ENCODE measurements at regions not wholly inside any gene's neighbourhood (a gene's known extent, or its start where the extent isn't known, plus 50 kb on each side); places are given as distances from the start of the nearest gene placed in this dataset.

DNA sequence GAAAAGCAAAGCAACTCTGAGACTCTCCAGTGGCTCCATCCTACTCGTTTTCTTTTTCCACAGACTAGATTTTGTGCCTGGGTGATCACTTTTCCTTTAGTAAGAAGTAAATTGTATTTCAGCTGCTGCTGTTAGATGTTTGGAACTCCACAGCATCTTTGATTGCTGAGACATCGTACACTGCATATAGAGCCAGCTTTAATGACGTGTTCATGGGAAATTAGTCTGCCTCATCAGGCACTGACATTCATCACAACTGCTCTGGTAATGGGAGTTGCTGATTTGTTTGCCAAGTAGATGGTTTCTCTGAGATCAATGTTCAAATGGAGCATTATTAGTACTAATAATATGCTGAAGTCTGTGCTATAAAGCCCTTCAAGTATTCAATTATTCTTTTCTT, 573.8 kb upstream of the NR5A2 start:
- TF ChIP-seq MXI1 (conservative IDR thresholded peaks at IDR 0.05; ENCODE audit: poor library complexity, severe bottlenecking) (no peak), RAD21 (conservative IDR thresholded peaks at IDR 0.05) (no peak), EP300 (conservative IDR thresholded peaks at IDR 0.05; ENCODE audit: poor library complexity, severe bottlenecking) (no peak), REST (IDR thresholded peaks at IDR 0.05; ENCODE audit: borderline replicate concordance) (no peak), EZH2 (IDR thresholded peaks at IDR 0.05; ENCODE audit: borderline replicate concordance, insufficient read depth, low read length, poor library complexity, severe bottlenecking) (no peak), POLR2AphosphoS5 (IDR thresholded peaks at IDR 0.05) (peak; percentile 9)
- TF ChIP-seq, protein P1, sequence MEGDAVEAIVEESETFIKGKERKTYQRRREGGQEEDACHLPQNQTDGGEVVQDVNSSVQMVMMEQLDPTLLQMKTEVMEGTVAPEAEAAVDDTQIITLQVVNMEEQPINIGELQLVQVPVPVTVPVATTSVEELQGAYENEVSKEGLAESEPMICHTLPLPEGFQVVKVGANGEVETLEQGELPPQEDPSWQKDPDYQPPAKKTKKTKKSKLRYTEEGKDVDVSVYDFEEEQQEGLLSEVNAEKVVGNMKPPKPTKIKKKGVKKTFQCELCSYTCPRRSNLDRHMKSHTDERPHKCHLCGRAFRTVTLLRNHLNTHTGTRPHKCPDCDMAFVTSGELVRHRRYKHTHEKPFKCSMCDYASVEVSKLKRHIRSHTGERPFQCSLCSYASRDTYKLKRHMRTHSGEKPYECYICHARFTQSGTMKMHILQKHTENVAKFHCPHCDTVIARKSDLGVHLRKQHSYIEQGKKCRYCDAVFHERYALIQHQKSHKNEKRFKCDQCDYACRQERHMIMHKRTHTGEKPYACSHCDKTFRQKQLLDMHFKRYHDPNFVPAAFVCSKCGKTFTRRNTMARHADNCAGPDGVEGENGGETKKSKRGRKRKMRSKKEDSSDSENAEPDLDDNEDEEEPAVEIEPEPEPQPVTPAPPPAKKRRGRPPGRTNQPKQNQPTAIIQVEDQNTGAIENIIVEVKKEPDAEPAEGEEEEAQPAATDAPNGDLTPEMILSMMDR (IDR thresholded peaks at IDR 0.05; ENCODE audit: poor library complexity, severe bottlenecking), result no peak
- H3K79me2 ChIP-seq (replicated peaks; ENCODE audit: insufficient read depth, low read length), result no peaks in the 10 kb centered on the region
- no peak overlapping the region for H3K4me2 ChIP-seq (ENCODE audit: low read length)
- no peaks in the 10 kb centered on the region for H4K20me1 ChIP-seq (ENCODE audit: insufficient read depth)
- no peak overlapping the region for H3K4me3 ChIP-seq (ENCODE audit: low read length)
- no peaks in the 10 kb centered on the region for H3K9me2 ChIP-seq (ENCODE audit: insufficient read depth, low read length)
- no peak overlapping the region for H3K27ac ChIP-seq (ENCODE audit: low read length)
- H3K9me3 ChIP-seq (ENCODE audit: low read length), result peaks cover 3% of the 10 kb centered on the region
- H3F3A ChIP-seq (ENCODE audit: insufficient read depth, low read length, poor library complexity, severe bottlenecking), result no peaks in the 10 kb centered on the region
- H3K36me3 ChIP-seq (ENCODE audit: insufficient read depth, low read length), result no peaks in the 10 kb centered on the region
- no peak overlapping the region for H3K9ac ChIP-seq (ENCODE audit: low read length)
- no peak overlapping the region for H2AFZ ChIP-seq (ENCODE audit: low read depth, low read length)
- no peaks in the 10 kb centered on the region for H3K27me3 ChIP-seq (ENCODE audit: insufficient read depth, low read depth, low read length)

- H3K79me2 ChIP-seq (replicated peaks; ENCODE audit: insufficient read depth, low read length), result no peaks in the 10 kb centered on the region
- H2AFZ ChIP-seq (ENCODE audit: low read depth, low read length), result no peak overlapping the region
- H3K9me2 ChIP-seq (ENCODE audit: insufficient read depth, low read length), result no peaks in the 10 kb centered on the region
- H3K4me3 ChIP-seq (ENCODE audit: low read length), result no peak overlapping the region
- H3K36me3 ChIP-seq (ENCODE audit: insufficient read depth, low read length), result no peaks in the 10 kb centered on the region
- H3K4me2 ChIP-seq (ENCODE audit: low read length), result no peak overlapping the region
- no peaks in the 10 kb centered on the region for H4K20me1 ChIP-seq (ENCODE audit: insufficient read depth)
- H3F3A ChIP-seq (ENCODE audit: insufficient read depth, low read length, poor library complexity, severe bottlenecking), result no peaks in the 10 kb centered on the region
- TF ChIP-seq RAD21 (conservative IDR thresholded peaks at IDR 0.05) (no peak), TAF1 (IDR thresholded peaks at IDR 0.05; ENCODE audit: low read depth) (no peak), SMC3 (conservative IDR thresholded peaks at IDR 0.05; ENCODE audit: poor library complexity) (no peak), REST (IDR thresholded peaks at IDR 0.05; ENCODE audit: borderline replicate concordance) (no peak)
- H3K9ac ChIP-seq (ENCODE audit: low read length), result no peak overlapping the region
- no peaks in the 10 kb centered on the region for H3K9me3 ChIP-seq (ENCODE audit: low read length)
- H3K27me3 ChIP-seq (ENCODE audit: insufficient read depth, low read depth, low read length), result no peaks in the 10 kb centered on the region
- H3K27ac ChIP-seq (ENCODE audit: low read length), result no peak overlapping the region
Measured at GRCh38 chr1:199460933-199461332, 566.6 kb upstream of the NR5A2 start.

Measured in neural cell (in vitro differentiated cells).